Activated CD4-positive, alpha-beta T cell treated with anti-CD3 and anti-CD28 coated beads, Interleukin-2, Interleukin-6, amounts not matched to agents 100 ng/mL and 50 ng/mL, durations not matched to agents 16 hours and 8 hours (primary cell): ENCODE measurements at regions not wholly inside any gene's neighbourhood (a gene's known extent, or its start where the extent isn't known, plus 50 kb on each side); places are given as distances from the start of the nearest gene placed in this dataset.
"Not testable (repeated sequence)": the region's sequence is repeated elsewhere in the genome, so short reads cannot be mapped to it uniquely, and the experiment has no call there.

Experiments
- DNase-seq: peaks from one replicate; pipeline ENCODE4 v3.0.0-alpha.2; 2020

DNA sequence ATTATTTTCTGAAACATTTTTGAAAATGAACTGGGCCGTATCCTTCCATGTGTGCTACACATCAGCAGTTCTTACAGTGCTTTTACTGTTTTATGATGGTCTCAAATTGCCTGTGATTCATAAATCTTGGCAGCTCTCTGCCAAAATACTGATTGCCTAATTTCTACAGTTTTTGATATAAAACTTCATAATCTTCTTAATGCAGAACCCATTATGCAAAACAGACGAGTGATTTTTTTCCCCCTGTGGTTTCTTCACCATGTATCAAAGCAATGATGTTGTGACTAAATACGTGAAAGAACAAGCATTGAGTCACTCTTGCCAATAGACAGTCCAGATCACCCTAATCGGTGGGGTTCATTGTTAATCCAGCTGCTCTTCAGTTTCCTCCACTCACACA, 156.4 kb upstream of the WDR1 start:
- peak; percentile 2 for DNase-seq

DNA sequence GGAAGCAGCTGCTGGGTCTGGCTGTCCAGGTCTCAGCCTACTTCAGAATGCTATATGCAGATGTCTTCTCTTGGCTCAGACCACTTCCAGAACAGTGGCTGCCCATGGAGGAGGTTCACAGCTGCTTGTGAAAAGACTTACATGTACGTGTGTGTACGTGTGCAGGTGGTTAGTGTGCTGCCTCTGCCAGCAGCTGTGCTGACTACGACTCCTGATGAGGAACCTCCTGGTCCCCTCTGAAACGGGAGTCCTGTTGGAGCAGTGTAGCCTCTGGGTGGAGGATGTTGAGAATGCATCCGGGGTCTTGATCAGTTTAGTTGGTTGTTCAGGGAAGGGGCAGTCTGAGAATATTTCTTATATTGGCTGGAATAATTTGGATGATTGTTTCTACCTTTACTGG, 155.9 kb upstream of the WDR1 start:
- no peak for DNase-seq

DNA sequence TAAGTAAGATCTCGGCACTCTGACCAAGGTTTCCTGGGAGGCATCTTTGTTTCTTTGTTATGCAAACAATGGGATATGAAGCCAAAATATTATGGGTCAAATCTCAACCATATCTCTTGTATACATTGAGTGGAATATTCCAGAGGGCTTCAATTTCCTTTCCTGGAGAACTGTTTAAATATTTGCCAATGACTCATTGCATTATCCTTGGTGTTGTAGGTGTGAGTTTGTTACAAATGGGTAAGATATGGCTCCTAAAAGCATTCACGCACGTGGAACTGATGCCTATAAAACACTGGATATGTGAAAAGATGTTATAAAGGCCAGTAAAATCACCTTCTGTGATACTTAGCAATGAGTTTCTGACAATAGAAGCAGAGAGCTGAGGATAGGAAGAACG, 150.5 kb upstream of the WDR1 start:
- no peak for DNase-seq

DNA sequence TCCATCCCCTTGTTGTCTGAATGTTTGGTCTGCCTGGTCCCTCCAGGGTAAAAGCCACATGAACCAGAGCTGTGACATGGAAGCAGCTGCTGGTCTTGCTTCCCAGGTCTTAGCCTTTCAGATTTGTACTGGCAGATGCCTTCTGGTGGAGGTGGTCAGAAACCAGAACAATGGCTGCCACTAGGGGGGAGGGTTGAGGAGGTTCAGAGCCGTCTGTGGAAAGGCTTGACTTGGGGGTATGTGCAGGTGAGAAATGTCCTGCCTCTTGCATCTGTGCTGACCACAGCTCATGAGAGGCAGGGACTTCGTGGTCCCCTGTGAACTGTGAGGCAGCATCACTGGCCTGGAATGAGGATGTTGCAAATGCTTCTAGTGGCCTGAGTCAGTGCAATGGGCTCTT, 144.2 kb upstream of the WDR1 start:
- no peak for DNase-seq

GRCh38 chr4:10259976-10260375, 143.4 kb upstream of the WDR1 start:
- DNase-seq = no peak

GRCh38 chr4:10256203-10256602, 139.6 kb upstream of the WDR1 start:
- DNase-seq = no peak

GRCh38 chr4:10253765-10254164, 137.2 kb upstream of the WDR1 start:
- no peak for DNase-seq

- no peak for DNase-seq
These were observed 129.2 kb upstream of the WDR1 start for GRCh38 chr4:10245751-10246150.

- no peak for DNase-seq
These were observed 127.3 kb upstream of the WDR1 start for GRCh38 chr4:10243856-10244255.

- DNase-seq = no peak
These were observed 124.1 kb upstream of the WDR1 start for GRCh38 chr4:10240691-10241090.

DNA sequence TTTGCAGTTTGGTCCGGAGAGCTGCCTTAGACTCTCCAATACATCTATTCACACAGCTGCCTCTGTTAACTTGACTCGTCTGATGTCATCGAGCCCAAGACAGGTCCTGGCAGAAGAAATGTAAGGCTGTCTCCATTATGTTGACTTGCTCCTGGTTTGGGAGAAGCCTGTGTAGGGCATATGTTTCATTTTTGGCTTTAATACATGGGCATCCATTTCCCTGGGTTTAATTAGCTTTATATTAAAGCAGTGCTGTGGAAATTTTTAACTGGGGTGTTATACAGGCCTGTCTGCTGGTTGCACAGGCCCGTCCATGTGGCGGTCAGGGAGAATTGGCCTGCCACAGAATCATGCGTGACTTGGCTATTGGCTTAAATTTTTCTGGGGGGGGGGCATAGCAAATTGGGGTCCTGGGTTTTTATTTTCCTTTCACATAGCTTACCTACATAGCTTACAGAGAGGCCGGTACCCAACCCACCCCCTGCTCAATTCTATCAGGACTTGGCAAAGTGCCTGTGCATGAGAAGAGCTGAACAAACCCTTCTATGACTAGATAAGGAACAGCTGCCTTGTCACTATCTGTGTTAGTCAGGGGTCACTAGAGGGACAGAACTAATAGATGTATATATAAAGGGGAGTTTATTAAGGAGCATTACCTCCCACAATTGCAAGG, 123.5 kb upstream of the WDR1 start:
- DNase-seq = no peak

DNA sequence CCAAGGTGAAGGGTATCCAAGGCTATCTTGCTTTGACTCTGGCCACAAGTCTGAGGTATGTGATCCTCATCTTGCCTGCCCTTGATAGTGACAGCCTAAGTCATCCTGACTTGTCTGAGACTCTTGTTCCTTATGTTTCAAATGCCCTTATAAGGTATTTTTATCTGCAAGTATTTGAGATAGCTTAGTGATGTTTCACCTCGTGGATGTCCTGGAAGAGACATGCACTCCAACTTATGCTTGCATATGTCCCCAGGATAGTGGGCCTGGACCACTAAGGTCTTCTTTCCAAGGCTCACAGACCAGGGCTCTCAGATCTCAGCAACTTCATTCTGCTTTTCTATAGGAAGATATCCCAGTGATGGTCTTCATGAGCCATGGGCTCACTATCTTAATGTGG, 120.5 kb upstream of the WDR1 start:
- DNase-seq = no peak

GRCh38 chr4:10232114-10232513, 115.5 kb upstream of the WDR1 start:
- no peak for DNase-seq

DNA sequence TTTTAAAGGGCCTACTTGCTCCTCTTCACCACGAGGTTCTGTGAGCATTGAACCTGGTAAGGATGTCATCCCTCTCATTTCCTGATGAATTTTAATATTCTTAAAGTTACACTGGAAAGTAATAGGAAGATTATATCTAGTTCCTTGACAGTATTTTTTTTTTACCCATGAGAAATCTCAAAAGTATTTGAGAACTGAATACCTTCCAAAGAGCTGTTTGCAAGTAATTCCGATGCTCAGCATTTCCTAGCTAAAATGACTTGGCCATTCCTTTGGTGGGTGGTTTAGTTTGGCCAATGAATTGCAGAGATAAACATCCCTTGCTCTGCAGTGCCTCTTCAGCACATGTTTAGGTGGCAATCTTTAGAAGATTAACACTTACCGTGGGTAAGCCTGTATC, 110.2 kb upstream of the WDR1 start:
- no peak for DNase-seq

- DNase-seq = no peak
These were observed 108.5 kb upstream of the WDR1 start for GRCh38 chr4:10225096-10225495.

DNA sequence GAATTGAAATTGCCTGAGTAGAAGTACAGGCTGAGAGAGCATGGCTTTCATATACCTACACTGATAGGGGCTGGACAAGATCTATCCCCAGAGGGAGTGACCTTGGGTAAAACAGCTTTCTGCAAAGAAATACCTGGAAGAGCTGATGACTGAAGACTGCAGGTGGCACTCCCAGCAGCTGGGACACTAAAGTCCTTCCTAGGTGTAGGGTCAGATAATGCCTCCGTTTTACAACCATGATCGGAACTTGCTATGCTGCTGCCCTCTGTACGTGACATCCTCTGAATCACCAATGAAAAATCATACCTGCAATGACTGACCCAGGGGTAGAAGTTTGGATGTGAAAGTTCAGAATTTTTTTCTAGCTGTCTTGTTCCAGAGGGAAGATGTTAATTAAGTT, 107.2 kb upstream of the WDR1 start:
- DNase-seq = no peak

GRCh38 chr4:10213481-10213880, 96.9 kb upstream of the WDR1 start:
- DNase-seq = not testable (repeated sequence)

DNA sequence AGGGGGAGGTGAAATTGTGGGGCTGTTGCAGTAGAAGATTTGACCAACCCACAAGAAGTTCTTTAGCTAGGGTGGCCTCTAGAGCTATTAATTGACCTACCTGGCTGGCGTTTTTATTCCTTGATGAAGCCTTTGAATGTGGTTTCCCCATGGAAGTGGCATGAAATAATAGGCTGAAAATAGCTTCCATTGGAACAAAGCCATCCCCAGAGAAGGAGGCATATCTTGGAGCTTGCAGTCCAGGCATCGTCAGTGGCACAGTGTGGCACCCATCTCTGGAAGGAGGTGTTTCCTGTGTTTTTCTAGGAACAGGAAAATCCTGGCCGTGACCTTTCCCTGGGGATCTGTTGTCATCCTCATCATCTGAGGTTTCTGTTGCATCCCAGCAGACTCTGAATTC, 96.3 kb upstream of the WDR1 start:
- no peak for DNase-seq

- no peak for DNase-seq
These were observed 95.8 kb upstream of the WDR1 start for GRCh38 chr4:10212400-10212799.

DNA sequence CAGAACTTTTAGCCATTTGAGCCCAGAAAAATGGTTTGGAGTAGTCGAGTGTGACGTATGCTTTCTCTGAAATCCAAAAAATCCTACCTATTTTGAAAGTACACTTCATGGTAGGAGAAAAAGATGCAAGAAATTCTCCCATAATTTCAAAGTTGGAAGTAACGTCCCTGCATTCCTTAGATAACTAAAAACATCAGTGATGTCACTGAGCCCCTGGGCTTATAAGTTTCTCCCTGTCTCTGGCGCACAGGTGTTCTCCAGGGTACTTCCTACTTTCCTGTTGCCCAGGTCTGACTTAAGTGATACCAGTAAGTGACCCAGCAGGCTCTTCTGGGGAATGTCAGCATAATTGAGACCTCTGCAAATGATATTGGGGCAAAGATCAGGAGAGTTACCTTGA, 90.5 kb upstream of the WDR1 start:
- DNase-seq = no peak

DNA sequence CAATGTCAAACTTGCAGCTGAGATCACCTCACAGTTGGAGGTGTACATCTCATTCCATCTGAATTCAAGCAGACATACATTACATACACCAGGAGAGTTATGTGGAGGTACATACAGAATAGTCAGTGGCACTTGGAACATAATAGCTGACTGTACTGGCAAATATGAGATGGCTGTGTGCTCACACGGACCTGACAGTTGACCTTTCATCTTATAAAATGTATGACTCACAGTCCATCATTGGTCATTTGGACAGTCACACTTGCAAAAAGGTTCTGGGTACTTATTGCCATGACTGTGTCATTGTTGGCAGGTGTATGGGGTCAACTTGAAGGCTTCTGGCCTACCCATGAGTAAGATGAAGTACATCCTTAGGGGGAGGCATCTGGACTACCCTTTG, 88.6 kb upstream of the WDR1 start:
- DNase-seq = no peak

DNA sequence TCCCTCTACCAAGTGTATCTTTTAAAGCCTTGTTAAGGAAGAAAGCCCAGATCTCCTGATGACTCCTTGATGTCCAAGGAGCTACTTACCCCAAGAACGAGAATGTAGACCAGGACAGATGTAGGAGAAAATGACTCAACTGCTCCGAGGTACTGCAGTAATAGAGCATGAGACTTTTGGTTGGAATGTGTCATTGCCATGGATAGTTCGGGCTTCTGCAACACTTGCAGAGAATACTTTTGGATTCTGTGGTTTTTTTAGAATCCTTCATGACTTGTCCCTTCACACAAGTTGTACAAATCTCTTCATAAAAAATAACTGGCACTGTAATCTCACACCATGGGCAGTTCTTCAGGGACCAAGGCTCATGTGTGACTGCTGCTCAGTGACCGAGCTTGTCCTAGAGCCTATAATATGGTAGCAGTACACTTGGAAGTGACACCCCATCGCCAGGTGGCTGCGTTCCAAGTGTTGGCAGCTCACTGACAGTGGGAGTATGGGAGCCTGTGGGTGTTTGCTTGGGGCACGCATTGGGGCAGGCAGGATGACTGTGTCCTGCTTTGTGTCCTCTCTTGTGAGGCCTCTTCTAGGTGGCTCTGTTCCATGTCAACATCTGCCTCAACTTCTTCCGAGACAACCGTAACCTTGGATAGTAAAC, 87.9 kb upstream of the WDR1 start:
- no peak for DNase-seq

DNA sequence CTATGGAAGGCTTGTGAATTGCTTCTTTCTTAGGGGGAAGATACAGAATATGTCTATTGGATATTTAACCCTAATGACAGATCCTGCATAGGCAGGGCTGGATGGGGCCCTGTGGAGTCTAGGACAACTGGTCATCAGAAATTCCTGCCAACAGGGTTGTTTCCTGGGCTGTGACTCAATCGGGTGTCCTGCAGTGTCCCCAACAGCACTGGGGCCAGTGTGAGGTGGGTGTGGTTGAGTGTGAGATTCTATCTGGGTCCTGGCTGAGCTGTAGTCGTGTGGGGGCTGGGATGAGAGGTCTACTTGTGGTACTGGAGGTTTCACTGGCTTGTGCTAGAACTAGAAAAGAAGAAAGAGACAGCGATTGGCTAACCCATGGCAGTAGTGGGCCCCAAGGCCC, 87.3 kb upstream of the WDR1 start:
- DNase-seq = no peak

GRCh38 chr4:10201381-10202223, 85.0 kb upstream of the WDR1 start:
- DNase-seq = peak; percentile 0
